HG03460 (cell line): ENCODE measurements at regions not wholly inside any gene's neighbourhood (a gene's known extent, or its start where the extent isn't known, plus 50 kb on each side); places are given as distances from the start of the nearest gene placed in this dataset.

Experiments
- ATAC-seq: cut with Tn5 transposase; IDR thresholded peaks from one replicate; pipeline ENCODE4 v1.9.1; 2021; ENCODE audit not compliant: unreplicated experiment

DNA sequence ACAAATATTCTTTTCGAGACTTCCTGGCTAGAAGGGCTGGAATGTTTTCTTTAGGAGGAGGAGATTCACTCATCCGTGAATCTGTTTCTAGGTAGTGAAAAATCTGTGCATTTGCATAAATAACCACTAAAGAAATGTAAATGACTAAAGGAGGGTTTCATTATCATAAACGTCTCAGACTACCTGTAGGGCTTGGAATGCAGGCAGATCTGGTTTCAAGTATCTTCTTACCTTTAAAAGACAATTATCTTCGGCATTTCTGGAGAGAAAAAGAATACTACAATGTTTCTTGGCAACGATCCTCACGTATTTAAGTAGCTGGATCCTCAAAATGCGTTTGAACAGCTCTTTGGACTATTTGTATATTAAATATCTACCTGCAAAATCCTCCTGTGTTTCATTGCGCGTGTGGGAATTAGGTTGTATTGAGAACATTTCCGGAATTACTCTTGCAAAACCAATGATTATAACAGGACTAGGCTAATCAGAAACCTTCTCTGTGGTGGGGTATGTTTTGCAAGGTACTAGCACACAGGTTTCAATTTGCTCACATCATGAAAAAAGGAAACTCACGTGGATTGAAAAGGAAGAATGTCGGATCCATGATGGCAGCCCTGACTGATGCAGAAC is 291.1 kb upstream of the ARGLU1 start:
- no peak for ATAC-seq

DNA sequence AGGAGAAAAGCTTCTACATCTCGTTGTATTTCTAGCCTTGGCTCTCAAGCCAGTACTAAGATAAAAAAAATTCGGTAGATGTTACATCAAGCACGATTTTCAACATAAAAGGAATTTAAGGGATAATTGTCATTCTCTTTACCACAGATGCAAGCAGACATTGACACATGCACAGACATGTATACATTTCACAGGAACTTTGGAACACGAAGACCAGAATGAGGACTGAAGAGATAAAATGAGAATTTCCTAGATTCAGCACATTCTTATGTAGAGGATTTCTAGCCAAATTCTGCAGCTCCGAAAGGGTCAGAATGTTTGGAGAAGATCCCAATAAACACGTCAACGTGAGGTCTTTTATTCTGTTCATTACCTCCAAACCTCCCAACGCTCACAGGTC is 284.5 kb upstream of the ARGLU1 start:
- no peak for ATAC-seq

DNA sequence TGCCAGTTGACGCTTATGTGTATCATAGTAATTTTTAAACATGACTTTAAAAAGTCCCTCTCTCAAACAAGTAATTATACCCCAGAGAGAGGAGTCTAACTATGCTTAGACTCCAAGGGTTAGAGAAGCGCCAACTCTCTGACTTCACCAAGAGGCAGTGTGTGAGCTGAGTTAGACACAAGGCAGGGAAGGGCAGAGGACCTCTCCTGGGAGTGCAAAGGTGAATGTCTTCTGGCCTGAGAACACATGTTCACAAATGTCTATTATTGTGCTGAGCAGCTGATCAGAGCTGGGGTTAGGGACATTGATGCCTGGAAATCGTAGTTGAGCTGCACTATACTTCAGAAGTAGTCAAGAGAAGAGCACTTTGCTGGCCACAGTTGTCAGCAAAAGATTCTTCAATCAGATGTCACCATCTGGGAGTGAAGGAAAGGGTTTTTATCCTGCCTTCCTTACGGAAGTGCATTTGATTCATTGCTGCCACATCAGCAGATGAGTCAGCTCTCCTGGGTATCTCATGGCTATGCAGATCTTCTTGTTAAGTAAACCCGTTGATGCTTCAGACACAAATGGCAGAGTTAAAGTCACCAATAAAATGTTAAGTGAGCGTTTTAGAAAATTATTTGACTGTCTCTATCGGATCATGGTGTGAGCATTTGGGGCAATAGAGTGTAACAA is 283.2 kb upstream of the ARGLU1 start:
- ATAC-seq: no peak

DNA sequence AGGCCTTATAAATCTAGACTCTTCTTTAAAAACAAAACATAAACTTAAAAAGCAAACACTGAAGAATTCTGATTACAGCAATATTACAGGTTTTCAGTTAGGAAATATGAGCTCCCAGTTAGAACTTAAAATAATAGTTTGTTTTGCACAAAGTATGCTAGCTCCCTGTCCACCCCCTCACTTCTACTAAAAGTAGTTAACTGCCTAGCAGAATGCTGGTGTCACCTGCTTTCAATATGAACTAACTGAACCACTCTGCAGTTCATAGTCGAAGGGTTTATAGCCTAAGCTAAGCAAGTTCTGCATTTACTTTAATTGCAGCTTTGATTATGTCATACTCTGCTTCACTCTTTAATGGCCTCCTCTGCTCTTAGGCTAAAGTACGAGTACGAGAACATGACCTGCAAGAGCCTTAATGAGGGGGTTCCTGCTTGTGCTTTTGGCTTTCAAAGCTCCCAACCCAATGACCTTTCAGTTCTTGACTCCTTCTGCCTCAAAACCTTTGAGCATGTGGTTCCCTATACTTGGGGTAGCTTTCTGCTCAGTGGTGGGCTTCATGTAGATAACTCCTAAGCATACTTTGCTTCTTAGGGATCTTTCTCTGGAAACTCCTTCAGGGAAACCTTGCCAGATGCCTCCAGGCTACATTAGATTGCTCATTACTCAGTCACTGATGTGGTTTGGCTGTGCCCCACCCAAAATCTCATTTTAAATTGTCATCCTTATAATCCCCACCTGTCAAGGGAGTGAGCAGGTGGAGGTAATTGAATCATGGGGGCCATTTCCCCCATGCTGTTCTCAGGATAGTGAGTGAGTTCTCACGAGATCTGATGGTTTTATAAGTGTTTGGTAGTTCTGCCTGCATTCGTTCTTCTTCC is 278.9 kb upstream of the ARGLU1 start:
- no peak for ATAC-seq

DNA sequence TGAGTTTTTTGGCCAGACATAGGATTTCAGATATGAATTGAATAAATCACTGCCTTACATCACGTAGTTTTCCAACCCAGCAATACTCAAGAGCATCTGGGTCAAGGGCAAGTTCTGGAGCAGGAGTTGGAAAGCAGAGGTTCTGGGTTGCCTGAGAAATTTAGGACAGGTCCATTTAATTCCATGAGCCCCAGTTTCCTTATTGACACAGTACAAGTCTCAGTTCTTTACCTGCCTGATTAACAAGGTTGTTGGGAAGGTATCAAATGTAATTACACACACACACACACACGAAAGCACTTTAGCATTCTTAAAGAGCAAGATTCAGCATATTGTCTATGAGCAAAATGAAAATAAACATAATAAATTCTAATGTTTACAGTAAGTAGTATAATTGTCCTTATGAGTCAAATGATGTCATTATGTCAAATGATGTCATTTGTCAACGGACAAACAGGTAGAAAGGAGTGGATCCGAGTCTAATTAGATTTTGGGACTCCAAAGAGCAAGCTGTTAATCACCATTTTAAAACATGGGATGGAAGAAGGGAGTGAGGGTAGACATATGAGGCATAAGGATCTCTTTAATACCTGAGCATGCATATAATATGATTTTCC is 268.4 kb upstream of the ARGLU1 start:
- no peak for ATAC-seq

DNA sequence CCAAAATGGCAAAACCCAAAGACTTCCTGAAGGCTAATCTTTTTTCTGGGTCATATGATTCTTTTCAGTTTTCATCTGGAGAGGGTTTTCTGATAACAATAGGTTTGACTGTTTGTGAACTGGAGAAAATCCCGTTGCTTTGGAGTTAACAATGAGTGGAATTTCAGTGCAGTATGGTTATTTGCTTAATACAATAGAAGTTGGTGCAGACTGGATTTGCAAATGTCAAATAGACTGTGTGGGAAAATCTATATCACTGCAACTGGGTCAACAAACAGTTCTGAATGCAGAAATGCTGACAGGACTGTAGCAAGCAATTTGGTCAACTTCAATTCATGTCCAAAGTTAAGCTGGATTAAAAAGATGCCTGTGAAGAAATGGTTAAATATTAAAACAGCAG is 267.5 kb upstream of the ARGLU1 start:
- ATAC-seq: no peak

DNA sequence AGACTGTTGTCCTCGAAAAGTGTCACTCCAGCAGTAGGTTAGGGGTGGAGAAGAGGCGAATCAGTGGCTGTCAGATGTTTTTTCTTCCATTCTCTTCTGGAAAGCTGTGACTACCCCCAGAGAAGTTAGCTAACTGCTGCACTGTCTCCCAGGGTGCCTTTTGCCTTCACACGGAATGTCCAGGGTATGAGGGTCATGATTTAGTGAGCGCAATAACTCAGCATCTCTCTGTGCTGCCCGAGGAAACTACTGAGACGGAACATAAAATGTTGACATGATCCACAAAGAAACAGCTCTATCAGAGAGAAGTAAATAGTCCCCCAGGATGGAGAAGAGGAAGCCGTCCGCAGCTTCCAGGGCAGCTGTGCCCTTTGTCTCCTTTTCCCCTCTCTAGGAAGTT is 254.0 kb upstream of the ARGLU1 start:
- ATAC-seq: no peak

DNA sequence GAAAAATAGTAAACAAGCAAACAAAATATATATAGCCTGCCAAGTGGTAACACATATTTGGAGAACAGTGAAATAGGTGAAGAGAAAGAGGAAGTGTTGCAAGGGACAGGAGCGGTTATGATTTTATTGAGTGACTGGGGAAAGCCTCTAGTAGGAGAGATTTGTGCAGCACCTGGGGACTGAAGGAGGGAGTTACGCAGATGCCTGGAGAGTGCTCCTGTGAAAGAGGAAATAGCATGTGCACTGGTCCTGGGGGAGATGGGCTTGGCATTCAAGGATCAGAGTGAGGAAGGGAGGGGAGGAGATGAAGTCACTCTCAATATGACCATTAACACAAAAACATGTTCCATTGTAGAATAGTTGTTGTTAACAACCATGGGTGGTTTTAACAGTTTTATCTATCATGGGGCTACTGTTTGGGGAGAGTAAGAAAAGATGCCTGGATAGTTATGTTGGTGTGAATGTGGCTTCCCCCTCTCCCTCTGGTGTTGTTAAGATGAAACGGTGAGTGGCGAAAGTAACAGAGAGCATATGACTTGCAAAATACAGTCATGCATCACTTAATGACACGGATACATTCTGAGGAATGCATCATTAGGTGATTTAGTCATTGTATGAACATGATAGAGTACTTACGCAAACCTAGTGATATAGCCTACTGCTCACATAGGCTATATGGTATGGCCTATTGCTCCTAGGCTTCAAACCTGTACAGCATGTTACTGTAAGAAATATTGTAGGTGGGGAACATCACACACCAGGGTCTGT is 251.7 kb upstream of the ARGLU1 start:
- ATAC-seq: no peak

DNA sequence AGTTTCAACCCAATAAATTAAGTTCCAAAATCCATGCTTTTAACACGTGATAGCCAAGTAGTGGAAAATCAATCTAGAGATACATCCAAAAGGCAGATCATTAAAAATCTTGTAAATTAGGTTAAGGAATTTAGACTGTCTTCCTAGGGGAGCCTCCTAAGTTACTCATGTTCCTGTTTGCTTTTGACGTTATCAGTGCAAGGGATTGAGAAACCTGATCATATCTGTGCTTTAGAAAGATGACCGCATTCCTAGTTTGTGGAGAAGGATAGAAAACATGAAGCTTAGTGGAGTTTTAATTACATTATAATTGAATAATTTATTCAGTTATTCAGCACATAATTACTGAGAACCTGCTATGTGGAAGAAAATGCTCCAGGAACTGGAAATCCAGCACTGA is 251.0 kb upstream of the ARGLU1 start:
- ATAC-seq: no peak

DNA sequence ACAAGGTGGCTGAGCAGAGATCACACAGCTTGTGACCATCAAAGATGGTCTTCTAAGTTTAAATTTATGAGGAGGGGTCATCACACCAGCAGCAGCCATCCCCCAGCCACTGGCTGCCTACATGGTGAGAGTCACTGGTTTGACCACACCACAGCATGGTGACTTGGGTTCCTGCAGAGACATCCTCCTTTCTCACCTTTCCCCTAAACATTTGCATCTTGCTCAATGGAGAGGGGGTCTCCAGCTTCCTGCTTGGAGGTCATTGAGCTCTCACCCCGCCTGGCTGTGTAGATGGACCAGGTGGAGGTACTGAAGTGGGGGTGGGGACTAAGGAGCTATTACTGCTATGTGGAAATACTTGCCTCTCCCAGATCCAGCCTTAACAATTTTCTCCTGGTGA is 247.6 kb upstream of the ARGLU1 start:
- ATAC-seq: no peak

DNA sequence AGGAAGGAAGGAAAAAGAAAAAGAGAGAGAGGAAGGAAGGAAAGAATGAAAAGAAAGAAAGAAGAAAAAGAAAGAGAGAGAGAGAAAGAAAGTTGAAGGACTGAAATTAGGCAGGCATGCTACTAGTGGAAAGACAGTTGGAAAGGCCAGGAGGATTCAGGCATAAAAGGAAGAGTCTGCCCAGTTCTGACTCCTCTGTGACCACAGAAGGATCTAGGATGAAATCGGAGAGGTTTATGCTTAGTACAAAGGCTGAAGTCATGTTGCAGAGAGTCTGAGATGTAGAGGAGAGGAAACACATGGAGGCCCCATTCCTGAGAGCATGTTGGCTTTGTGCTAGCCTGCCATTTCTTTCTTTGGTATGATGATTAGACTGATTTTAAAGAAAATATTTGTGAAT is 246.5 kb upstream of the ARGLU1 start:
- no peak for ATAC-seq

DNA sequence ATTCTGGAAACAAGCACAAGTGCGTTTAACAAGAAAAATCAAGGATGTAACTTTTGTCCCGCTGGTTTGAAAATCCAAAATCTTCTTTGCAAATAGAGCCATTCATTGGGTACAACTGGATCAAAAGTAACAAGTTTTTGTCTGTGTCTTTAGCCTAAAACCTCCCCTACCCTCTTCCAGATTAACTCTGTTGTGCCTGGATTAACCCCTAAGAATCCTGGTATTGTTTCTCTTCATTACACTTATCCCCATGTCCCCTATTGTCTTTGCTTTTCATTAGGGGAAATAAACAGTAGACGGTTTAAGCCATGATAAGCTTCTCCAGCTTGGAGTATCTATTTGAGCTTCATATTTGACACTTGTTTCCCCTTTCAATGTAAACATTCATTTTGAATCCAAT is 242.1 kb upstream of the ARGLU1 start:
- no peak for ATAC-seq

DNA sequence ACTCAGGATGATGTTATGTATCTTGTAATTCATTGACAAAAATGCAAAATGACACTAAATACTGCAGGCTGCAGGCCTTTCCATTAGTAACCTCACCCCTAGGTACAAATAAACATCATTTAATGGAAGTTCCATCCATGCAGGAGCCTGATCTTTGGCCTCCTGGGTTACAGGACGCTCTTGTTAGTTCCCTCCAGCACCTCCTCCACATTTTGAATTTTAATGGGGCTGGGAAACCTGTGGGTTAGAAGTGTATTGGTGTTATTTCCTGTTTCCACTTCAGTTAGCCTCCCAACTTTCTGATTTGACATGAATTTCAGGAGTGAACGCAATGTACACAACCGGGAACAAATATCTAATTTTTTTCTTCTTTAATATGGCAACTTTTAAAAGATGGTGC is 237.1 kb upstream of the ARGLU1 start:
- no peak for ATAC-seq

DNA sequence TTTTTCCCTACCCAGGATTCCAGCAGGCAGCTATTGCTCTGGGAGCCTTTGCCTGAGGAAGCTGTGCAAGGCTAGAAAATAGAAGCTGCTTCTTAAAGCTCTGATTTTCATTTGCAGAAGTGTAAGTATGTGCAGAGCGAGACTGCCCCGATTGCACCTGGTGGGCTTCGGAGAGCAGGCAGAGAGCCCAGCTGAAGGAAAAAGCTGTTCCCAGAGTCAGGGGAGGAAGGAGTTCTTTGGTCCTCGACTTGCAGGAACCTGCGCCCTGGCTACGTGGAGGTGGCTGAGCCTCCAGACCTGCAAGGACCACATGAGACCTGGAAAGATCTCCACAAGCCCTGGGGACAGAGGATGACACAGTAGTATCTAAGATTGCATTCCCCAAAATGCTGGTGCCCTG is 235.0 kb upstream of the ARGLU1 start:
- ATAC-seq: no peak

DNA sequence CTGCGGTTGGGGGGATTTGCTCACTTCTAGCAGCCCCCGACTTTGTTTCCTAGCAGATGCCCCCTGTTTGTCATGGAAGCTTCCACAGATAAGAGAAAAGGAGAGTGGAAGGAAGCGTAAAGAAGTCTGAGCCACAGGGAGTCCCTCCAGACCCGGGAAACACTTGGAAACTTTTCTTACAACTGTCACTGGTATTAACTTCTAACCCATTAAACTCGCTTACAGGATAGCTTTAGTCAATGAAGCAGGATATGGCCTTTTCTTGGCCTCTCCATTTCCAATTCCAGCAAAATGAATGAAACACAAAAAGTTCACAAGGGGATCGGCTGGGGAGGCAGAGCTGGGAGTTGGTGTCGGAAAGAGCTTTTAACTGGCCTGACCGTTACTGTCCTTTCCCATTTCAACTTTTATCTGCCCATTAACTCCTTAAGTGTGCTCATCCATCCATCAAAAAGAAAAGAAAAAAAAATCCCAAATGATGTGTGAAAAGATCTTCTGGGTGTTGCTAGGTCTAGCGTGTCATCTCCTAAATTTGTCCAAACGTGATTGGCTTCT is 231.9 kb upstream of the ARGLU1 start:
- ATAC-seq: no peak

DNA sequence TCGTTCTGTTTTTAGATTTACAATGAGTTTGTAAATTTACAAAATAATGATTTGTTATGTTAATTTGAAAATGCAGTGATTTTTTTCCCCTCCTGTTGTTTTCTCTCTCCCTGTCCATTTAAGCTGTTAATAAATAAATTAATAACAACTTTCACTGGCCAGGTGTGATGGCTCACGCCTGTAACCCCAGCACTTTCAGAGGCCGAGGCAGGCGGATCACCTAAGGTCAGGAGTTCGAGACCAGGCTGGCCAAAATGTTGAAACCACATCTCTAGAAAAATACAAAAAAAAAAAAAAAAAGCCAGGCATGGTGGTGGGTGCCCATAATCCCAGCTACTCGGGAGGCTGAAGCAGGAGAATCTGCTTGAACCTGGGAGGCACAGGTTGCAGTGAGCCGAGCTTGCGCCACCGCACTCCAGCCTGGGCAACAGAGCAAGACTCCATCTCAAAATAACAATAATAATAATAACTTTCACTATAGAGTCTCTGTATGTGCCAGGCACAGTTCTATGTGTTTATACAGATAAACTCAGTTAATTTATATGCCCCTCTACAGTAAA is 229.2 kb upstream of the ARGLU1 start:
- ATAC-seq: no peak

DNA sequence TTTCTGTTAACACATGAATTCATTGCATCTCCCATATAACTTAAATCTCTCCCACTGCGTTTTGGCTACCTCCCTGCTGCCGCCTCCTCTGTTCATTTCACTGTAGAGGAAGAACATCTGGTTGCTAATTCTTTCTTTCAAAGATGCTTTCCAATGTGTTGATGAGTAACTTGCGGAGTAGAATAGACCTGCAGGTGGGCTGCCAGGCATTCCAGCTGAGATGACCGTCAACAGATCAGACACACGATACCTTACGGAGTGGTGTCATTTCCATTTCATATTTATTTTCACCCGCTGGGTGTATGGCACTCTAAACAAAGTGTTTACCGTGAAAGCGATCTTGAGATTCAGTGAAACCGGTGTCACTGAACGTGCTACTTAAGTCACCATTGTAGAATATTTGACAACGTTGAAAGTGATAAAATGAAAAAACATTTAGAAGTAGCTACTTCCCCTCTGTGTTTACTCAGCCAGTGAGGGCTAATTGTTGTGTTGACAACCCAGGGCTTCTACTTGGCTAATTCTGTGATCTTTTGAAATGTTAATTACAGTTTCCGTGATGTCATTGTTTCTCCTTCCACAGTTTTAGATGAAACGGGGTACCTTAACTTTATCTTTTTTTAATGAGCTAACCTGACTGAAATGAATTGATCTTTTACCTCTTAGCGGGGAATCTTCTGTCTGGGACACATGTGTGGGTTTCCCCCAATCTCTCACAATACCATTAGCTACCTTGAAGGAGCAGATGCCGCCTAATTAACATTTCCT is 228.5 kb upstream of the ARGLU1 start:
- ATAC-seq: no peak

DNA sequence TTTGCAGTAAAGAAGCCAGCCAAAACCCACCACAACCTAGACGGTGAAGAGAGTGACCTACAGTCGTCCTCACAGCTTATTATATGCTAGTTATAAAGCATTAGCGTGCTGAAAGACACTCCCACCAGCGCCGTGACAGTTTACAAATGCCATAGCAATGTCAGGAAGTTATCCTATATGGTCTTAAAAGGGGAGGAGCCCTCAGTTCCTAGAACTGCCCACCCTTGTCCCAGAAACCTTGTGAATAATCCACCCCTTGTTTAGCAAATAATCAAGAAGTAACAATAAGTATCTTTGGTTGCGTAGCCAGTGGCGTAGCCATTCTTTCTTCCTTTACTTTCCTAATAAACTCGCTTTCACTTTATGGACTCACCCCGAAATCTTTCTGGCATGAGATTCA is 227.9 kb upstream of the ARGLU1 start:
- no peak for ATAC-seq

DNA sequence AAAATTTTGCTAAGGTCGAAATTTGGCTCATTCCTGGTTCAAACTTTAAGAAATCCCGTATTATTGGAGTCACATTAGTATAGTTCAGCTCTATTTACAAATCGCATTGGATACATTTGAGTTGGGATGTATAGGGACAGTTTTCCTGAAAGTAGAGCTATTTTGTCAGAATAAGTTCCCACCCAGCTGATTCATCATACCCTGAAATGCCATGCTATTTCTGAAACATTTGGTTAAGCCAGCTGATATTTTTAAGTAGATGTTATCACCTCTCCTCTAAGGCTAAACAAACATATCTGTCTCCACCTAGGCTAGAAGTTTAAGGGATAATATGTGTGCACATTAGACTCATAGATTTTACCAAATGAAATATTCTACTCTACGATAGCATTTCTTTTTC is 226.2 kb upstream of the ARGLU1 start:
- no peak for ATAC-seq

DNA sequence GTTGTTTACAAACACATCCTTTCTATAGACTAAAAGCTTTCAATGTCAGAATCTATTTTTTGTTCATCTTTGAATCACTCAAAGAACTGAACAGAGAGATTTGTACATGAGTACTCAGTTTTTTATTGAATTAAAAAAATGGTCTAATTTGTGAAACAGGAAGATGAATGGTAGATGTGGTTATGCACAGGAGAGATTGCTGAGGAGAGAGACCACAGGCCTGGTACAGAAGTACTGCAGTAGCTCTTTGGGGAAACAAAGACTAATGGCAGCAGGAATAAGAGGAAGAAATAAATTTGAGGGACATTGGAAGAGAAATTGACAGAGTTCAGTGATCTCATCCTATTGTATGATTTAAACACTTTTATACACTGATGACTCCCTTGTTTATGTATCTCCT is 222.0 kb upstream of the ARGLU1 start:
- no peak for ATAC-seq
